NCI-H1105 (cell line): ENCODE measurements at regions not wholly inside any gene's neighbourhood (a gene's known extent, or its start where the extent isn't known, plus 50 kb on each side); places are given as distances from the start of the nearest gene placed in this dataset.
"Not testable (repeated sequence)": the region's sequence is repeated elsewhere in the genome, so short reads cannot be mapped to it uniquely, and the experiment has no call there.

Experiments used
- DNase-seq: peaks from one replicate; lab custom pipeline; 2025; lab: John Stamatoyannopoulos, UW

GRCh38 chr3:24687671-24688070 lies 193.0 kb upstream of the THRB start:
- DNase-seq = no peak

GRCh38 chr3:24688446-24689148 lies 193.9 kb upstream of the THRB start:
- DNase-seq = no peak

GRCh38 chr3:24689353-24689752 lies 194.7 kb upstream of the THRB start:
- DNase-seq = no peak

- no peak for DNase-seq
These were observed 196.1 kb upstream of the THRB start for GRCh38 chr3:24690777-24691176.

- DNase-seq = not testable (repeated sequence)
These were observed 204.4 kb upstream of the THRB start for GRCh38 chr3:24699078-24699477.

GRCh38 chr3:24704496-24704895 lies 209.8 kb upstream of the THRB start:
- DNase-seq = no peak

- DNase-seq = no peak
These were observed 213.3 kb upstream of the THRB start for GRCh38 chr3:24707936-24708335.

GRCh38 chr3:24709956-24710355 lies 215.3 kb upstream of the THRB start:
- no peak for DNase-seq

GRCh38 chr3:24713516-24713915 lies 218.9 kb upstream of the THRB start:
- no peak for DNase-seq

- no peak for DNase-seq
These were observed 219.8 kb upstream of the THRB start for GRCh38 chr3:24714436-24714835.

- no peak for DNase-seq
These were observed 220.6 kb upstream of the THRB start for GRCh38 chr3:24715171-24715792.

GRCh38 chr3:24722087-24722486 lies 227.4 kb upstream of the THRB start:
- DNase-seq = no peak

GRCh38 chr3:24725514-24726255 lies 231.0 kb upstream of the THRB start:
- DNase-seq = no peak

GRCh38 chr3:24726423-24726822 lies 231.8 kb upstream of the THRB start:
- no peak for DNase-seq

- no peak for DNase-seq
These were observed 235.5 kb upstream of the THRB start for GRCh38 chr3:24730173-24730572.

- no peak for DNase-seq
These were observed 239.4 kb upstream of the THRB start for GRCh38 chr3:24734019-24734418.

GRCh38 chr3:24736701-24737100 lies 242.1 kb upstream of the THRB start:
- no peak for DNase-seq

GRCh38 chr3:24740326-24740725 lies 245.7 kb upstream of the THRB start:
- no peak for DNase-seq

- DNase-seq = no peak
These were observed 246.9 kb upstream of the THRB start for GRCh38 chr3:24741506-24741905.

- DNase-seq = no peak
These were observed 253.9 kb upstream of the THRB start for GRCh38 chr3:24748520-24748919.

GRCh38 chr3:24751020-24751419 lies 256.4 kb upstream of the THRB start:
- no peak for DNase-seq

- no peak for DNase-seq
These were observed 261.6 kb upstream of the THRB start for GRCh38 chr3:24756101-24756888.
